Skeletal muscle tissue (tissue), 3 donors: ENCODE measurements at regions not wholly inside any gene's neighbourhood (a gene's known extent, or its start where the extent isn't known, plus 50 kb on each side); places are given as distances from the start of the nearest gene placed in this dataset.

Experiments
- H3K27ac ChIP-seq: one replicate; pipeline ENCODE4 v1.7.0; 2013; ENCODE audit warnings: mild to moderate bottlenecking, low read depth, low read length, inconsistent platforms
- H3K27me3 ChIP-seq, 3 donors: one replicate each; pipeline ENCODE4 v1.7.0; 2013; ENCODE audit warnings: low read length in 3 of 3; ENCODE audit not compliant: control insufficient read depth in 3 of 3, insufficient read depth in 3 of 3
- H3K36me3 ChIP-seq, 3 donors: one replicate each; pipeline ENCODE4 v1.7.0; 2013; ENCODE audit warnings: low read length in 3 of 3; ENCODE audit not compliant: control insufficient read depth in 3 of 3, insufficient read depth in 3 of 3
- H3K4me1 ChIP-seq, 3 donors: one replicate each; pipeline ENCODE4 v1.7.0; 2013; ENCODE audit warnings: low read length in 3 of 3, mild to moderate bottlenecking in 3 of 3; ENCODE audit not compliant: control insufficient read depth in 3 of 3, insufficient read depth in 3 of 3
- H3K4me3 ChIP-seq, 3 donors: one replicate each; pipeline ENCODE4 v1.7.0; 2013; ENCODE audit warnings: low read length in 3 of 3
- H3K9ac ChIP-seq, 3 donors: one replicate each; pipeline ENCODE4 v1.7.0; 2013; ENCODE audit warnings: low read length in 3 of 3, mild to moderate bottlenecking in 3 of 3, moderate library complexity in 2 of 3, low read depth in 1 of 3
- H3K9me3 ChIP-seq, 3 donors: one replicate each; pipeline ENCODE4 v1.7.0; 2013; ENCODE audit warnings: low read length in 3 of 3; ENCODE audit not compliant: control insufficient read depth in 3 of 3
- donor health status: Osteomylitis.

DNA sequence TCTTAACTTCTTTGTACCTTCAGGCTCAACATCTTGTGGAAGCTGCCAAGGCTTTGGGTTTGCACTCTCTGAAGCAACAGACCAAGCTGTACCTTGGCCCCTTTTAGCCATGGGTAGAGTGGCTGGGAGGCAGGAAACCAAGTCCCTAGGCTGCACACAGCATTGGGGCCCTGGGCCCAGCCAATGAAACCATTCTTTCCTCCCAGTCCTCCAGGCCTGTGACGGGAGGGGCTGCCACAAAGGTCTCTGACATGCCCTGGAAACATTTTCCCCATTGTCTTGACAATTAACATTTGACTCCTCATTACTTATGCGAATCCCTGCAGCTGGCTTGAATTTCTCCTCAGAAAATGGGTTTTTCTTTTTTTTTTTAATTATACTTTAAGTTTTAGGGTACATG lies 253.1 kb upstream of the GADL1 start:
- Histone ChIP-seq H3K36me3 (no peaks in the 10 kb centered on the region), H3K9me3 (peaks cover 0 to 2% (median 2%) of the 10 kb centered on the region in 3 donors), H3K9ac (no peak overlapping the region), H3K27me3 (no peaks in the 10 kb centered on the region), H3K4me1 (no peaks in the 10 kb centered on the region), H3K27ac (no peak overlapping the region), H3K4me3 (no peak overlapping the region)

DNA sequence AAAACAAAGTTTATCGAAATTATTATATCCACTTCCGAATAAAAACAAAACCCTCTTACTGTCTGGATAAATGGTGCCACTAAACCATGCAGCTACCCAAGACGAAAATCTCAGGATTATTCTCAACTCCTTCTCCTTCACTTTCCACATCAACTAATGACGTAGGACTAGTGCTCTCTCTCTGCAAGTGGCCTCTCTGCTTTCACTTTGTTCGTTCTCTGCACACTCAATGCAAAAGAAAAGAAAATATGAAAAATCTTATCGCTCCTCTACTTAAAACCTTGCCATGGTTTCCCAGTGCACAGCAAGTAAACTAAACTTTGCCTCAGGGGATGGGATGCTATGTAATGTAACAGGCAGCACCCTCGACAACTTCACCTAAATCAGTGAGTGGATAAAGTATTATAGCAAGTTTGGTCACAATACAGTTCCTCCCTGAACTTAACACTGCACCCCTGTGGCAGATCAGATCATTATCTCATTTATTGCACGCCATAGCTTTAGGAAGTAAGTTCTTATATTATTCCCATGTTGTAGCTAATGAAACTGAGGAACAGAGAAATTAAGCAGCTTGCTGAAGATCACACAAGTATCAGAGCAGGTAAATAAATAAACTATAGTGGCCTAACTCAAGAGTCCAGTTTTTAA lies 262.7 kb upstream of the GADL1 start:
- Histone ChIP-seq H3K4me1 (no peaks in the 10 kb centered on the region), H3K9ac (no peak overlapping the region), H3K9me3 (no peaks in the 10 kb centered on the region), H3K36me3 (no peaks in the 10 kb centered on the region), H3K27ac (no peak overlapping the region), H3K4me3 (no peak overlapping the region), H3K27me3 (no peaks in the 10 kb centered on the region)

DNA sequence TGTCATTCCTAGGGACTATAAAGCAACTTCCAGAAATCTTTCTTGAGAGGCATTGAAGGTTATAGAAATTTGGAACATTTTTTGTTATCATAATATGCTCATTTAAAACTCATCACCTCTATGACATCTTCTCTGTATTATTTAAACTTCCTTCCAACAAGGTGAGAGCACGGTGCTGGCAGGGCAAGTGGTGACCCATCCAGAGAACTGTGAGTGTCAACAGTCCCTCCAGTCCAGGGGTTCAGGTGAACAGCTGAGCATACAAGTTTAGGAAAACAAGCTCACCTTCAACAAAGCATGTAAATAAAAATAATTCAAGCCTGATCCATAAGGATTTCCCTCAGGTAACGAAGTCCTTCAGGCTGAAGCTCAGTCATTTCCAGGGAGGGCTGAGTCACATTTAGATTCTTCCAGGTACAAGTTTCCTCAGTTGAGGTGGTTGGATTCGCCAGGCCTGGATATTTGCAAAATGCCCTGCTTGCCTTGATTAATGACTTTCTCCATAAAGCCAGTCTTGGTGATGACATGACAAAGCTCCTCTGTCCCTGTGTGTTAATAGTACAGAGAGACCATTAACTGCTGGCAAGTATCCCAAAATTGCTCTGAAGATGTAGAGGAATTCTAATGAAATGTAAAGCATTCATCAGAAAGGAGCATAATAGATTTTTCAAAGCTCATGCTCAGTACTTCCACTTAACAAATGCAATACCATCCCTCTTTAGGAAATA lies 263.6 kb upstream of the GADL1 start:
- H3K27ac ChIP-seq: no peak overlapping the region
- no peak overlapping the region for H3K4me3 ChIP-seq
- no peaks in the 10 kb centered on the region for H3K36me3 ChIP-seq
- no peak overlapping the region for H3K9ac ChIP-seq
- H3K4me1 ChIP-seq: no peaks in the 10 kb centered on the region
- no peaks in the 10 kb centered on the region for H3K27me3 ChIP-seq
- no peaks in the 10 kb centered on the region for H3K9me3 ChIP-seq

DNA sequence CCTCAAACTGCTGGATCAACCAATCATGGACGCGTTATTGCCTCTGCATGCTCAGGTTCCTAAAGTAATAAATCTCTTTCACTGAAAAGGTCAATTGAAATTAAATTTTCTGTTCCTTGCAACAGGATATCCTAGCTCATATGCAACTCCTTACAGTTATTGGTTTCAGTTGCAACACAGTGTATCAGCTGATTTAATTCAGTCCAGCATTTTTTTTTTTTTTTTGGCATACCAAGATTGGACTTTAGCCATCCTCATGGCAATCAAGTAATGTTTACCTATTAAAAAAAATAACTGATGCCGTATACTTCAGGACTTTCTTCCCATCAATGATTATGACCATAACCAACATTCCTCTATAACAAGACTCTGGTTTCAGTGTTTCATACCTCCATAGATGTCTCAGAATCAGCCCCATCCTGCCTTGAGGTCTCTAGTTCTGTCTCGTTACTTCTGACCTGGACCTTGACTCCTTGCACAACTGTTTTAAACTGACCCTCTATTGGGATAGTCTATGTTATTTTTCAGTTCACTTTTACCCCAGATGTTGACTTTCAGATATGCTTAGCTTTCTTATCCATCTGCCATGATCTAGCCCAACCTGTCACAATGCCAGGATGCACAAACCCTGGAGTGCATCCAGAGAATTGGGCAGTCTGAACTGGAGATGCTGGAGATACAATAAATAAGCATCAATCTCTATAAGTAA lies 265.0 kb upstream of the GADL1 start:
- no peak overlapping the region for H3K27ac ChIP-seq
- H3K27me3 ChIP-seq: no peaks in the 10 kb centered on the region
- no peaks in the 10 kb centered on the region for H3K36me3 ChIP-seq
- H3K4me3 ChIP-seq: no peak overlapping the region
- no peaks in the 10 kb centered on the region for H3K9me3 ChIP-seq
- no peaks in the 10 kb centered on the region for H3K4me1 ChIP-seq
- H3K9ac ChIP-seq: no peak overlapping the region

DNA sequence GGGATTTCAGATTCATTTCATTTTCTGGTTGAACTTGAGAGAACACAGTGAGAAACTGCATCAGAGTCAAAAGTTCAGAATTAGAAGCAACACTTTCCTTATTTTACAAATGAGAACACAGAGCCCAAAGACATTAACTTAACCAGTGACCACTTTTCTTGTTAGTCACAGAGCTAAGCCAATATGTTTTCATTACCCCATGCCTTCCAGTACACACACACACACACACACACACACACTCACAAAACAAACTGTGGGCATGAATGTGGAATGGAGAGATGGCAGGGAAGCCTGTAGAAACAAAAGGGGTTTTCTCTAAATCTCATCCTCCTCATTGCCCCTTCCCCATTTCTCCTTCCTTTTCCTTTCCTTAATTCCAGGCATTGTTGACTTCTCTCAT lies 267.4 kb upstream of the GADL1 start:
- no peak overlapping the region for H3K9ac ChIP-seq
- no peaks in the 10 kb centered on the region for H3K4me1 ChIP-seq
- no peak overlapping the region for H3K4me3 ChIP-seq
- no peaks in the 10 kb centered on the region for H3K9me3 ChIP-seq
- no peaks in the 10 kb centered on the region for H3K36me3 ChIP-seq
- no peak overlapping the region for H3K27ac ChIP-seq
- H3K27me3 ChIP-seq: no peaks in the 10 kb centered on the region

- H3K27ac ChIP-seq: no peak overlapping the region
- no peaks in the 10 kb centered on the region for H3K4me1 ChIP-seq
- no peaks in the 10 kb centered on the region for H3K27me3 ChIP-seq
- no peaks in the 10 kb centered on the region for H3K9me3 ChIP-seq
- H3K9ac ChIP-seq: no peak overlapping the region
- no peaks in the 10 kb centered on the region for H3K36me3 ChIP-seq
- no peak overlapping the region for H3K4me3 ChIP-seq
These were observed 269.9 kb upstream of the GADL1 start for GRCh38 chr3:31164381-31164780.

DNA sequence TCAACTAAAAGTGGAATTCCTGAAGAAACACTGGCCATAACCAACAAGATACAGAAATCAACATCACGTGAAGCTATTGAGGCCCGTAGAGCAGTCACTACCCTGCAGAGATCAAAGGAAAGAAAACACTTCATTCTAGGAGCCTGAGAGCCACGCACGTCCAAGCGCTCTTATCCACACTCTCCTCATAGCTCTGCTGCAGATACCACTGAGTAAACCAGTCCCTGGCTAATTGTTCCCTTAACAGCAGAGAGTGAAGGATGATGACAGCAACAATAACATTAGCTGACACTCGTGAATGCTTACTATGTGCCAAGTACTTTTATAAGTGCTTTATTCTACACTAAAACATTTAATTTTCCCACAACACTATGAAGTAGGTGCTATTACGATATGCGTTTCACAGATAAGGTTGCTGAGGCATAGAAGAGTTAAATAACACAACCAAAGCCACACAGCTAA lies 271.0 kb upstream of the GADL1 start:
- H3K4me3 ChIP-seq: no peak overlapping the region
- H3K27me3 ChIP-seq: no peaks in the 10 kb centered on the region
- no peaks in the 10 kb centered on the region for H3K36me3 ChIP-seq
- H3K4me1 ChIP-seq: no peaks in the 10 kb centered on the region
- H3K9ac ChIP-seq: no peak overlapping the region
- no peak overlapping the region for H3K27ac ChIP-seq
- H3K9me3 ChIP-seq: no peaks in the 10 kb centered on the region

GRCh38 chr3:31166249-31166885 lies 271.9 kb upstream of the GADL1 start:
- H3K9me3 ChIP-seq: no peaks in the 10 kb centered on the region
- H3K27ac ChIP-seq: no peak overlapping the region
- H3K4me3 ChIP-seq: no peak overlapping the region
- H3K9ac ChIP-seq: no peak overlapping the region
- no peaks in the 10 kb centered on the region for H3K4me1 ChIP-seq
- H3K27me3 ChIP-seq: no peaks in the 10 kb centered on the region
- H3K36me3 ChIP-seq: no peaks in the 10 kb centered on the region

DNA sequence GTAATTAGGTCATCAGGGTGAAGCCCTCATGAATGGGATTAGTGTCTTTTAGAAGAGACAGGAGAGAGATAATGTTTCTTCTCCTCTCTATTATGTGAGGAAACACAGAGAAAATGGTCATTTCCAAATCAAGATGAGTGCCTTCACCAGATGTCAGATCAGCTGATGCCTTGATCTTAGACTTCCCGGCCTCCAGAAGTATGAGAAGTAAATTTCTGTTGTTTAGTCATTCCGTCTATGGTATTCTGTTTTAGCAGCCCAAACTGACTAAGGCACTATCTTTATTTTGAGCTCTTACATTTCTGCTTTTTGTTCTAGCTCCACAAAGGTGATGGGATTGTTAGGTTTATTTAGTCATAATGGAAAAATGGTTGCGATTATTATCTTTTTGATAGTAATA lies 273.2 kb upstream of the GADL1 start:
- Histone ChIP-seq H3K9ac (no peak overlapping the region), H3K4me1 (no peaks in the 10 kb centered on the region), H3K27ac (no peak overlapping the region), H3K9me3 (no peaks in the 10 kb centered on the region), H3K4me3 (no peak overlapping the region), H3K36me3 (no peaks in the 10 kb centered on the region), H3K27me3 (no peaks in the 10 kb centered on the region)
